WTC11 (cell line): ENCODE measurements at regions not wholly inside any gene's neighbourhood (a gene's known extent, or its start where the extent isn't known, plus 50 kb on each side); places are given as distances from the start of the nearest gene placed in this dataset.

Source experiments
- ATAC-seq: fragments of 200-7000 bp; cut with Tn5 transposase; 2 replicates; pipeline ENCODE4 v1.10.0; 2021; ENCODE audit warnings: mild to moderate bottlenecking, moderate library complexity
- CTCF ChIA-PET: fragments of 300-600 bp; sonication (Branson Sonifier 250); formaldehyde crosslinking; loops from one replicate; lab custom pipeline; 2021; ENCODE audit warnings: antibody characterized with exemption; lab: Charles Lee
- POLR2A ChIA-PET: fragments of 350-600 bp; sonication (Branson Sonifier 250); formaldehyde crosslinking; loops from one replicate; lab custom pipeline; 2021; ENCODE audit warnings: antibody characterized with exemption; lab: Charles Lee
- DNase-seq: peaks from one replicate; pipeline ENCODE4 v3.0.0; 2021; ENCODE audit warnings: low spot score
- H3K27ac Mint-ChIP-seq: 2 replicates; pipeline ENCODE4 v1.8.0; 2021; ENCODE audit warnings: mixed read lengths
- H3K27me3 Mint-ChIP-seq: 2 replicates; pipeline ENCODE4 v1.8.0; 2021; ENCODE audit warnings: low read depth, mild to moderate bottlenecking, moderate library complexity, mixed read lengths
- H3K36me3 Mint-ChIP-seq: 2 replicates; pipeline ENCODE4 v1.8.0; 2021; ENCODE audit warnings: mixed read lengths
- H3K4me1 Mint-ChIP-seq: 2 replicates; pipeline ENCODE4 v1.8.0; 2022; ENCODE audit warnings: mixed read lengths
- H3K4me3 Mint-ChIP-seq: 2 replicates; pipeline ENCODE4 v1.8.0; 2021; ENCODE audit warnings: mild to moderate bottlenecking, moderate library complexity, mixed read lengths
- H3K9me3 Mint-ChIP-seq: 2 replicates; pipeline ENCODE4 v1.8.0; 2021; ENCODE audit warnings: mixed read lengths
- AFF4 ChIP-seq: sonication (generic); formaldehyde crosslinking; IDR thresholded peaks from 2 replicates; pipeline ENCODE4 v1.8.1; 2023; ENCODE audit warnings: mild to moderate bottlenecking, missing genetic modification reagents, borderline replicate concordance
- CREB1 ChIP-seq: sonication (generic); formaldehyde crosslinking; IDR thresholded peaks from 2 replicates; pipeline ENCODE4 v1.8.0; 2023; ENCODE audit warnings: mild to moderate bottlenecking, missing genetic modification reagents
- CTCF ChIP-seq: fragments of 200-600 bp; IDR thresholded peaks from 2 replicates; pipeline ENCODE4 v1.8.0; 2022; ENCODE audit warnings: antibody characterized with exemption
- ELF4 ChIP-seq: sonication (generic); formaldehyde crosslinking; IDR thresholded peaks from 2 replicates; pipeline ENCODE4 v1.8.1; 2022; ENCODE audit warnings: low read depth, mild to moderate bottlenecking, moderate library complexity, missing genetic modification reagents
- EMX1 ChIP-seq: fragments of 250-450 bp; sonication (Bioruptor Pico); IDR thresholded peaks from 2 replicates; pipeline ENCODE4 v1.8.0; 2021; ENCODE audit warnings: mild to moderate bottlenecking
- PRDM15 ChIP-seq: sonication (generic); formaldehyde crosslinking; IDR thresholded peaks from 2 replicates; pipeline ENCODE4 v1.8.0; 2022; ENCODE audit warnings: missing genetic modification reagents
- PREB ChIP-seq: sonication (generic); formaldehyde crosslinking; IDR thresholded peaks from 2 replicates; pipeline ENCODE4 v1.8.1; 2022; ENCODE audit warnings: mild to moderate bottlenecking, missing genetic modification reagents, moderate library complexity, borderline replicate concordance
- PRRX2 ChIP-seq: fragments of 250-450 bp; sonication (Bioruptor Pico); IDR thresholded peaks from 2 replicates; pipeline ENCODE4 v1.8.0; 2021; ENCODE audit warnings: mild to moderate bottlenecking
- RELA ChIP-seq: sonication (generic); formaldehyde crosslinking; IDR thresholded peaks from 2 replicates; pipeline ENCODE4 v1.8.1; 2022; ENCODE audit warnings: missing genetic modification reagents, mild to moderate bottlenecking, borderline replicate concordance
- RORB ChIP-seq: fragments of 250-450 bp; sonication (Bioruptor Pico); IDR thresholded peaks from 2 replicates; pipeline ENCODE4 v1.9.0; 2021; ENCODE audit warnings: mild to moderate bottlenecking
- SMAD3 ChIP-seq: sonication (generic); formaldehyde crosslinking; IDR thresholded peaks from 2 replicates; pipeline ENCODE4 v1.8.0; 2022; ENCODE audit warnings: missing genetic modification reagents, mild to moderate bottlenecking, borderline replicate concordance
- USF1 ChIP-seq: sonication (generic); formaldehyde crosslinking; IDR thresholded peaks from 2 replicates; pipeline ENCODE4 v1.8.0; 2022; ENCODE audit warnings: mild to moderate bottlenecking, missing genetic modification reagents
- ZBTB21 ChIP-seq: sonication (generic); formaldehyde crosslinking; IDR thresholded peaks from 2 replicates; pipeline ENCODE4 v1.8.1; 2023; ENCODE audit warnings: mild to moderate bottlenecking, missing genetic modification reagents, borderline replicate concordance
- ZMAT4 ChIP-seq: fragments of 250-450 bp; sonication (Bioruptor Pico); IDR thresholded peaks from 2 replicates; pipeline ENCODE4 v1.9.0; 2021; ENCODE audit warnings: mild to moderate bottlenecking
- ZNF121 ChIP-seq: sonication (generic); formaldehyde crosslinking; IDR thresholded peaks from 2 replicates; pipeline ENCODE4 v1.8.0; 2023; ENCODE audit warnings: missing genetic modification reagents
- ZNF317 ChIP-seq: sonication (generic); formaldehyde crosslinking; IDR thresholded peaks from 2 replicates; pipeline ENCODE4 v1.8.1; 2023; ENCODE audit warnings: low read depth, mild to moderate bottlenecking, moderate library complexity, missing genetic modification reagents, borderline replicate concordance
- ZNF416 ChIP-seq: fragments of 250-450 bp; sonication (Bioruptor Pico); IDR thresholded peaks from 2 replicates; pipeline ENCODE4 v1.9.0; 2021; ENCODE audit warnings: mild to moderate bottlenecking, inconsistent platforms
- TF ChIP-seq, protein P1 (sequence below): sonication (generic); formaldehyde crosslinking; IDR thresholded peaks from 2 replicates; pipeline ENCODE4 v1.8.1; 2022; ENCODE audit warnings: mild to moderate bottlenecking, moderate library complexity, missing genetic modification reagents
- TF ChIP-seq, protein P2 (sequence below): sonication (generic); formaldehyde crosslinking; IDR thresholded peaks from 2 replicates; pipeline ENCODE4 v1.8.0; 2022; ENCODE audit warnings: mild to moderate bottlenecking, missing genetic modification reagents
- TF ChIP-seq, protein P3 (sequence below): sonication (generic); formaldehyde crosslinking; IDR thresholded peaks from 2 replicates; pipeline ENCODE4 v1.8.0; 2023; ENCODE audit warnings: mild to moderate bottlenecking, missing genetic modification reagents

GRCh38 chr18:5717256-5717655 lies 173.5 kb upstream of the EPB41L3 start:
- no peak for DNase-seq
- no peak for TF ChIP-seq RORB
- TF ChIP-seq, protein P1, sequence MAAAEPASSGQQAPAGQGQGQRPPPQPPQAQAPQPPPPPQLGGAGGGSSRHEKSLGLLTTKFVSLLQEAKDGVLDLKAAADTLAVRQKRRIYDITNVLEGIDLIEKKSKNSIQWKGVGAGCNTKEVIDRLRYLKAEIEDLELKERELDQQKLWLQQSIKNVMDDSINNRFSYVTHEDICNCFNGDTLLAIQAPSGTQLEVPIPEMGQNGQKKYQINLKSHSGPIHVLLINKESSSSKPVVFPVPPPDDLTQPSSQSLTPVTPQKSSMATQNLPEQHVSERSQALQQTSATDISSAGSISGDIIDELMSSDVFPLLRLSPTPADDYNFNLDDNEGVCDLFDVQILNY (CRISPR knock-in tag), result no peak
- TF ChIP-seq ZNF416, result no peak
- TF ChIP-seq ZBTB21 (CRISPR knock-in tag), result no peak
- TF ChIP-seq PREB, result no peak
- TF ChIP-seq, protein P2, sequence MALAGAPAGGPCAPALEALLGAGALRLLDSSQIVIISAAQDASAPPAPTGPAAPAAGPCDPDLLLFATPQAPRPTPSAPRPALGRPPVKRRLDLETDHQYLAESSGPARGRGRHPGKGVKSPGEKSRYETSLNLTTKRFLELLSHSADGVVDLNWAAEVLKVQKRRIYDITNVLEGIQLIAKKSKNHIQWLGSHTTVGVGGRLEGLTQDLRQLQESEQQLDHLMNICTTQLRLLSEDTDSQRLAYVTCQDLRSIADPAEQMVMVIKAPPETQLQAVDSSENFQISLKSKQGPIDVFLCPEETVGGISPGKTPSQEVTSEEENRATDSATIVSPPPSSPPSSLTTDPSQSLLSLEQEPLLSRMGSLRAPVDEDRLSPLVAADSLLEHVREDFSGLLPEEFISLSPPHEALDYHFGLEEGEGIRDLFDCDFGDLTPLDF (CRISPR knock-in tag), result no peak
- no peak for TF ChIP-seq EMX1
- TF ChIP-seq AFF4 (CRISPR knock-in tag), result no peak
- TF ChIP-seq, protein P3, sequence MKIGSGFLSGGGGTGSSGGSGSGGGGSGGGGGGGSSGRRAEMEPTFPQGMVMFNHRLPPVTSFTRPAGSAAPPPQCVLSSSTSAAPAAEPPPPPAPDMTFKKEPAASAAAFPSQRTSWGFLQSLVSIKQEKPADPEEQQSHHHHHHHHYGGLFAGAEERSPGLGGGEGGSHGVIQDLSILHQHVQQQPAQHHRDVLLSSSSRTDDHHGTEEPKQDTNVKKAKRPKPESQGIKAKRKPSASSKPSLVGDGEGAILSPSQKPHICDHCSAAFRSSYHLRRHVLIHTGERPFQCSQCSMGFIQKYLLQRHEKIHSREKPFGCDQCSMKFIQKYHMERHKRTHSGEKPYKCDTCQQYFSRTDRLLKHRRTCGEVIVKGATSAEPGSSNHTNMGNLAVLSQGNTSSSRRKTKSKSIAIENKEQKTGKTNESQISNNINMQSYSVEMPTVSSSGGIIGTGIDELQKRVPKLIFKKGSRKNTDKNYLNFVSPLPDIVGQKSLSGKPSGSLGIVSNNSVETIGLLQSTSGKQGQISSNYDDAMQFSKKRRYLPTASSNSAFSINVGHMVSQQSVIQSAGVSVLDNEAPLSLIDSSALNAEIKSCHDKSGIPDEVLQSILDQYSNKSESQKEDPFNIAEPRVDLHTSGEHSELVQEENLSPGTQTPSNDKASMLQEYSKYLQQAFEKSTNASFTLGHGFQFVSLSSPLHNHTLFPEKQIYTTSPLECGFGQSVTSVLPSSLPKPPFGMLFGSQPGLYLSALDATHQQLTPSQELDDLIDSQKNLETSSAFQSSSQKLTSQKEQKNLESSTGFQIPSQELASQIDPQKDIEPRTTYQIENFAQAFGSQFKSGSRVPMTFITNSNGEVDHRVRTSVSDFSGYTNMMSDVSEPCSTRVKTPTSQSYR (CRISPR knock-in tag), result no peak
- no peaks in the 10 kb centered on the region for H3K4me1 Mint-ChIP-seq
- POLR2A ChIA-PET, result no interaction called here
- ATAC-seq, result no peak
- no peak overlapping the region for H3K4me3 Mint-ChIP-seq
- no peak overlapping the region for H3K27ac Mint-ChIP-seq
- CTCF ChIA-PET, result no interaction called here
- H3K36me3 Mint-ChIP-seq, result no peaks in the 10 kb centered on the region
- no peaks in the 10 kb centered on the region for H3K9me3 Mint-ChIP-seq
- no peaks in the 10 kb centered on the region; the same call in 1 of the 2 replicates for H3K27me3 Mint-ChIP-seq

DNA sequence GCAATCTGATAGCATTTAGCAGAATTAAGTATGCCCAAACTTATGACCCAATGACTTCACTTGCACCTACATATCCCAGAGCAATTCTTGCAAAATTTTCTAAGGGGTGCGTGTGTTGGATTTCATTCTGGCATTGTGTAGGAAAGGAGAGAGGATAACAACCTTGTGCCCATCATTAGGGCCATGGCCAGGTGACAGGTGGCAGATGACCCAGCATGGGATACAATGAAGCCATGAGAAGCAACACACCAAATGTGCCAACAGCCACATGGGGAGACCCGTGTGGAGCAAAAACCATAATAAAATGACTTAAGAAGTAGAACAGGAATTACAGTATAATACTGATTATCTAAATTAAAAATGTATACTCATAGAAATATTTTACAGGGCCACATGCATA lies 166.9 kb upstream of the EPB41L3 start:
- no peaks in the 10 kb centered on the region for H3K36me3 Mint-ChIP-seq
- no peak overlapping the region for H3K4me3 Mint-ChIP-seq
- H3K27ac Mint-ChIP-seq, result no peak overlapping the region
- POLR2A ChIA-PET, result no interaction called here
- H3K9me3 Mint-ChIP-seq, result no peaks in the 10 kb centered on the region
- H3K4me1 Mint-ChIP-seq, result no peaks in the 10 kb centered on the region
- no peaks in the 10 kb centered on the region for H3K27me3 Mint-ChIP-seq
- DNase-seq (no peak), ATAC-seq (no peak)
- CTCF ChIA-PET, result no interaction called here
- TF ChIP-seq SMAD3 (CRISPR knock-in tag) (no peak), PRDM15 (CRISPR knock-in tag) (no peak), ZNF317 (no peak), ZMAT4 (CRISPR knock-in tag) (no peak), CTCF (no peak), ZNF121 (CRISPR knock-in tag) (no peak), PRRX2 (CRISPR knock-in tag) (no peak), USF1 (CRISPR knock-in tag) (no peak), RELA (CRISPR knock-in tag) (no peak), CREB1 (no peak), ELF4 (no peak)
